ENCODE measurements at regions not wholly inside any gene's neighbourhood (a gene's known extent, or its start where the extent isn't known, plus 50 kb on each side); places are given as distances from the start of the nearest gene placed in this dataset.

DNA sequence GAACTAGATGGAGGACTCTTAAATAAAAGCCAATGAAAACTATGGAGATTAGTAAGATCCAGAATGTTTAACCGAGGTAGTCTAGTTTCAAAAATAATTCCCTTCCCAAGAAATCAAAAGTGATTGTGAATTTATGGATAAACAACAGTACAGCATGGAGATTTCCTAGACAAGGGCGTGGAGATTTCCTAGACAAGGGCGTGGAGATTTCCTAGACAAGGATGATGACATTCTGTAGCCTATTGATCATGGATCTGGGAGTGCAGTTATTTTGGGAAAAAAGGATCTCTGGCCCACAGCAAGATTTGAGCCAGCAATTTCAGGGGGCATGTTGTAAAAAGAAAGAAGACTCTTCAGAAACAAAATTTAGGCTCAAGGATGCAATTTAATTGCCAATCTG lies 175.3 kb downstream of the RAP2B start:
- Histone ChIP-seq H3K4me3 (no peak overlapping the region), H3K27ac (no peak overlapping the region), H3K36me3 (replicated peaks in 1 of 2) (no peaks in the 10 kb centered on the region), H3K27me3 (no peaks in the 10 kb centered on the region), H3K4me1 (replicated peaks in 1 of 2) (no peaks in the 10 kb centered on the region), H3K9me3 (replicated peaks in 1 of 3) (no peaks in the 10 kb centered on the region)
- 70 to 84% (median 77%) methylated on average over 3 of the region's 3 CpGs for WGBS, 4 donors
- no peak for DNase-seq
- TF ChIP-seq, protein P1, sequence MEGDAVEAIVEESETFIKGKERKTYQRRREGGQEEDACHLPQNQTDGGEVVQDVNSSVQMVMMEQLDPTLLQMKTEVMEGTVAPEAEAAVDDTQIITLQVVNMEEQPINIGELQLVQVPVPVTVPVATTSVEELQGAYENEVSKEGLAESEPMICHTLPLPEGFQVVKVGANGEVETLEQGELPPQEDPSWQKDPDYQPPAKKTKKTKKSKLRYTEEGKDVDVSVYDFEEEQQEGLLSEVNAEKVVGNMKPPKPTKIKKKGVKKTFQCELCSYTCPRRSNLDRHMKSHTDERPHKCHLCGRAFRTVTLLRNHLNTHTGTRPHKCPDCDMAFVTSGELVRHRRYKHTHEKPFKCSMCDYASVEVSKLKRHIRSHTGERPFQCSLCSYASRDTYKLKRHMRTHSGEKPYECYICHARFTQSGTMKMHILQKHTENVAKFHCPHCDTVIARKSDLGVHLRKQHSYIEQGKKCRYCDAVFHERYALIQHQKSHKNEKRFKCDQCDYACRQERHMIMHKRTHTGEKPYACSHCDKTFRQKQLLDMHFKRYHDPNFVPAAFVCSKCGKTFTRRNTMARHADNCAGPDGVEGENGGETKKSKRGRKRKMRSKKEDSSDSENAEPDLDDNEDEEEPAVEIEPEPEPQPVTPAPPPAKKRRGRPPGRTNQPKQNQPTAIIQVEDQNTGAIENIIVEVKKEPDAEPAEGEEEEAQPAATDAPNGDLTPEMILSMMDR (IDR thresholded peaks at IDR 0.05): no peak
- TF ChIP-seq POLR2A (IDR thresholded peaks at IDR 0.05): no peak
- intact Hi-C loops (cut with DNase I): no loop called here

DNA sequence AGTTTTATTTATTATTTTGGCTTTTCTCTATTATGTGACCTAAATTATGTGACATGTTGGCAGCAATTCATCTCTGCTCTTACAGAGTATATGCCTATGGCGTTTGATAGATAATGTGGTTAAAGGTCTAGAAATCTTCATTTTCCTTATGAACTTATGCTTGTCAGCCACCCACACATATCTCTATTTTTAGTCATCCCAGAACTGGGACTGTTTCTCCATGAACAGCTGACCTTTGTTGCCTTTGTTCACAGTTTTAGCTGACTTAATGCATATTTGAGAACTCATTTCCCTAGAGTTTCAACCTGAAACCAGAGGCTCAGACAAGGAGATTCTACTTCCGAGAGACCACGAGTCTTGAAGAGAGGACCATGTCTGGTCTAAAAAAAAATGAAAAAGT lies 176.5 kb downstream of the RAP2B start:
- intact Hi-C loops (cut with DNase I): no loop called here
- peak overlapping the region in 2 of 5 donors; percentile 24 to 58 for H3K27ac ChIP-seq
- H3K4me1 ChIP-seq (replicated peaks in 1 of 2): no peaks in the 10 kb centered on the region
- no peak overlapping the region for H3K4me3 ChIP-seq
- WGBS, 4 donors: 33 to 53% (median 40%) methylated on average over 3 of the region's 3 CpGs
- H3K27me3 ChIP-seq: no peaks in the 10 kb centered on the region
- no peaks in the 10 kb centered on the region for H3K36me3 ChIP-seq (replicated peaks in 1 of 2)
- DNase-seq: peak in 1 of 7 donors; percentile 5
- H3K9me3 ChIP-seq (replicated peaks in 1 of 3): no peaks in the 10 kb centered on the region
- TF ChIP-seq, protein P1 (IDR thresholded peaks at IDR 0.05): no peak
- no peak for TF ChIP-seq POLR2A (IDR thresholded peaks at IDR 0.05)

DNA sequence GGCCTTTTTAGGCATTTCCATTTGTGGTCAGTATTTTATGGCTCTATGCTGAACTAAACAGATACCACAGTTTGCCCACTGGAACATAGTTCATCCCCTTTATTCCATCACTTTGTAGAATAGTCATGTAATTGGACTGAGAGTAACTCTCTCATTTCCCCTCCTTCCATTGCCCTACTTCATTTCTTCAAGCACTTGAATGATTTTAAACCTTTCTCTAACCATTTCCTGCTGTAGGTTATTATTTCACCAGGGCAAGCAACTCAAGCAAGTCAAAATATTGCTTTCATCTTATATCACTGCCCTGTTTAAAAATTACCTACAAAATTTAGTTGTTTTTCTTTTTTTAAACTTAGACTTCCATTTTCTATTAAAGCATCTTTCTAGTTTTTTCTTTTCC lies 177.0 kb downstream of the RAP2B start:
- no peak for TF ChIP-seq POLR2A (IDR thresholded peaks at IDR 0.05)
- Histone ChIP-seq H3K27ac (peak overlapping the region in 2 of 5 donors; percentile 24 to 58), H3K4me1 (replicated peaks in 1 of 2) (no peaks in the 10 kb centered on the region), H3K36me3 (replicated peaks in 1 of 2) (no peaks in the 10 kb centered on the region), H3K4me3 (no peak overlapping the region), H3K9me3 (replicated peaks in 1 of 3) (no peaks in the 10 kb centered on the region), H3K27me3 (no peaks in the 10 kb centered on the region)
- DNase-seq: no peak
- intact Hi-C loops (cut with DNase I): no loop called here

GRCh38 chr3:153343988-153344782 lies 182.2 kb downstream of the RAP2B start:
- Histone ChIP-seq H3K27me3 (no peaks in the 10 kb centered on the region), H3K36me3 (replicated peaks in 1 of 2) (no peaks in the 10 kb centered on the region), H3K4me1 (replicated peaks in 1 of 2) (no peaks in the 10 kb centered on the region), H3K27ac (no peak overlapping the region), H3K9me3 (replicated peaks in 1 of 3) (no peaks in the 10 kb centered on the region), H3K4me3 (no peak overlapping the region)
- TF ChIP-seq, protein P1 (IDR thresholded peaks at IDR 0.05): no peak
- no peak for TF ChIP-seq POLR2A (IDR thresholded peaks at IDR 0.05)
- intact Hi-C loops (cut with DNase I): no loop called here
- DNase-seq: no peak
- 65 to 86% (median 74%) methylated on average over 3 of the region's 3 CpGs for WGBS, 4 donors

Measured in adrenal gland (tissue), 9 donors.